ENCODE measurements at regions not wholly inside any gene's neighbourhood (a gene's known extent, or its start where the extent isn't known, plus 50 kb on each side); places are given as distances from the start of the nearest gene placed in this dataset.

DNA sequence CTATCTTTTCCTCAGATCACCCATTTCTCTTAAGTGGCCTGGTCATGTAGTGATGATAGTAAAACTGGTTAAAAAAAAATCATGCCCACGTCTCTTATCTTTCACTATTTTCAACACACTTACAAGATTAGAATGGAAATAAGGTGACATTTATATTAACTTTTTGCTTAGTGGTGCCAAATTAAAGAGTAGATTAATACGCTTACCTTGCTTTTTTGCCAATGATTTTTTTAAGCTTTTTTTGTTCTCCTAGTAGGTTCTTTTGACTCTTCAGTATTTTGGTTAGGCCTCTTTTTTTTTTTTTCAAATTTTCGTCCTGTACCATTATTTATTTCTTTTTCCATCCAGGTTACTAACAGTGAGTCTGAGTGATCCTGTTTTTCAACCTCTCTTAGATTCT, 147.9 kb downstream of the PTCSC3 start:
- DNase-seq (ENCODE audit: low read depth in 2 of 2) = no peak

DNA sequence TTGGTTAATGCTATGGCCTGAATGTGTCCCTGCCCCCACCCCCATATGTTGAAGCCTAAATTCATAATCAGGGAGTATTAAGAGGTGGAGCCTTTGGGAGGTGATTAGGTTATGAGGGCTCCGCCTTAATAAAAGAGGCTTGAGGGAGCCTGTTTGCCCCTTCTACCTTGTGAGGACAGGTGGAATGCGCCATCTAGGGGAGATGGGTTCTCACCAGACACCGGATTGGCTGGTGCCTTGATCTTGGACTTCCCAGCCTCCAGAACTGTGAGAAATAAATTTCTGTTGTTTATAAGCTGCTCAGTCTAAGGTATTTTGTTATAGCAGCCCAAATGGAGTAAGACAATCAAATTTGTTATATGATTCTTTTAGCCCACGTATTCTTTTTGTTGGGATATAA, 148.3 kb downstream of the PTCSC3 start:
- DNase-seq (ENCODE audit: low read depth in 2 of 2) = no peak

- DNase-seq (ENCODE audit: low read depth in 2 of 2) = no peak
Measured at GRCh38 chr14:36027354-36027753, 149.2 kb downstream of the PTCSC3 start.

GRCh38 chr14:36022765-36023410, 153.6 kb downstream of the PTCSC3 start:
- no peak for DNase-seq (ENCODE audit: low read depth in 2 of 2)

DNA sequence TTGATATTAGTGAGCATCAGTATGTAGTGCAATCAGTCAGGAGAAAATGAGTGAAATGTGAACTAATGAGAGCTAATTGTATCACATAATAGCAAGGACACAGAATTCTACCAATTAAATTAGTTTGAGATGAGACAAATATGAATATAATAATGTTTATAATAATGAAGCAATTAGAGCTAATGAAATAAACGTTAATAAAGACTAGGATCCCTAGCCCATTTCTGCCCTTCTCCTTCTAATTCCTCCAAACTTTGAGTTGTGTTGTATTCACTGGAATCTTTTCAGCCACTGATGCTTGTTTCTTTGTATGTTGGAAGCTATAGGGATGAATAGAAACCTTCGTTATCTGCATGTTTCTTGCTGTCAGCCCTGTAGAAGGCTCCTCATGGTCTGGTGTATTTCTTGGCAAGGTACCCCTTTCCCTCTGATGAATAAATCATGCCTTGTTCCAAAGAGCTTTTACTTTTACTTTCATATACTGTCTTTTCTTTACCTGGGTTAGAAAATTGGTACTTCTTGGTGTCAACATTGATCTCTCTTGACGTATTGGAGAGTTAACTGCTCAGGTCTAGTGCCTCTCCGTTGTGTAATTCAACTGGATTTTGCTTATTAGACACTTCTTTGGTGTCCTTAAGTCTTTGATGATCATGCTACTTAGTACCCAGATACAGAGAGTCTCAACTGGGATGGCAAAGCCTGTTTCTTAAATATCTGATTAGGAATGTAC, 154.8 kb downstream of the PTCSC3 start:
- no peak for DNase-seq (ENCODE audit: low read depth in 2 of 2)

DNA sequence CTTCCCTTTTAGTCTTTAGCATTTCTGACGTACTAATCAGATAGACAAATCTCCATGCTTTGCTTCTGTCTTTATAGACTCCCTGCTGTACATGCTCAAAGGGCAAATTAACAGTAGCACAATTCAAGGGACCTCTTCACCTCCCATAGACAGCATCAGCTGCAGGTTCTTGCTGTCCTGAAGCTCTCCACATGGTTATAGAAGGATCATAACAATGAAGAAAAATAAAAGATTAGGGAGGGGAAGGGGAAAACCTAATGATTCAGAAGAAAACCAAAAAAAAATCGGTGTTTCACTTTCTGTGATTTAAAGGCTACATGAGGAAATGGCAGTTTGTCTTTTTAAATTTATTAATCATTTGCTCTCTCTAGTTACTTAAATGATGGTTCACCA, 155.5 kb downstream of the PTCSC3 start:
- DNase-seq (ENCODE audit: low read depth in 2 of 2) = no peak

- DNase-seq (ENCODE audit: low read depth in 2 of 2) = no peak
Measured at GRCh38 chr14:36020120-36021029, 156.1 kb downstream of the PTCSC3 start.

- no peak for DNase-seq (ENCODE audit: low read depth in 2 of 2)
Measured at GRCh38 chr14:36019126-36019525, 157.4 kb downstream of the PTCSC3 start.

DNA sequence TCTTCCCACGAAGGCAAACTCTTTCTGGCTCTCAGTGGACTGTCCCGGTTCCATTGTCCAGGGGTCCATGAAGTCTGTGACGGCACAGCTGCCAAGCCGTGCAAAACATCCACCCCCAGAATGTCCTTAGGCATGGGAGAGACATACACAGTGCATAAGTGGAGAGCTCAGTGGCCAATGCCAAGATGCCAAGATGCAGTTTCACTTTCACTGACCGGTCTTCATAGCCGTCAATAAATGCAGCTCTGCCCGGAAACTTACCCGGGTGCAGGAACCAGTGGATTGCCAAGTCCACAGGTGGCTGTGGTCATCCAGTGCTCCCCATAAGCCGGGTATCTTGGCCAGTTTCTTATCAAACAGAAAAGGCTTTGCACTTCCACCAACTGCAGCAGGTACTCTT, 162.3 kb downstream of the PTCSC3 start:
- no peak for DNase-seq (ENCODE audit: low read depth in 2 of 2)

- DNase-seq (ENCODE audit: low read depth in 2 of 2) = no peak
Measured at GRCh38 chr14:36013483-36013882, 163.0 kb downstream of the PTCSC3 start.

DNA sequence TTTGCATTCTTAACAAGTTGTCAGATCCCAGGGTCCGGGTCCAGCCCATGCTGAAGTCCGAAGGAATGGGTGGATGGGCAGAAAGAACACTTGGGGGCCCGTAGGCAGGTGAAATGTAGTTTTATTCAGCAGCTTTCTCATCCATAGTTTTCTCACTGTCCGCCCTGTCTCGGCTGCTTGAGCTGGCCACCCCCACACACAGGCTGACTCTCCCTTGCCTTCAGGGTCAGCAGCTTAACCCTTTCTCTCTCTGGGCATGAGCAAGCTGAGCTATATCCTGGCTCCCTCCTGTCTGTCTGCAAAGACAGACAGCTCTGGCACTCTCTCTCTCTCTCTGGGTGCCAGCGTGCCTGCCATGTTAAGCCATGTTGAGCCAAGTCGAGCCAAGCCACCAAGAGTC, 163.9 kb downstream of the PTCSC3 start:
- no peak for DNase-seq (ENCODE audit: low read depth in 2 of 2)

DNA sequence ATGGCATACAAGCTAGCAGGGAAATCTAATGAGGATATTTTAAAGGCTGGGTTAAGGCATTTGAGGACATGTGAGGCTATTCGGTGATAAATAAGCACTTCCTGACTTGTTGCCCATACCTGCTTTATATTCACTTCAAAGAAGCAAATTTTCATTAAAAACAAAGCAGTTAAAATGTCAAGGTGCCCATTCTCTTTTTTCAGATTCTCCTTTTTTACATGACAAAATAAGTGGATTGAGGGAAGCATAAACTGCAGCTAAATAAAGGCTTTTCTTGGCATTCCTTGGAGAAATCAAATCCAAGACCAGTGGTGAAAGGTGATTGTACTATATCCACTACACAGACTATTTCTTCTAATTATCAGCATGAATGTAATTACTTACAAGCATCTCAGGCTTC, 166.9 kb downstream of the PTCSC3 start:
- no peak for DNase-seq (ENCODE audit: low read depth in 2 of 2)

- no peak for DNase-seq (ENCODE audit: low read depth in 2 of 2)
Measured at GRCh38 chr14:36006623-36007022, 169.9 kb downstream of the PTCSC3 start.

DNA sequence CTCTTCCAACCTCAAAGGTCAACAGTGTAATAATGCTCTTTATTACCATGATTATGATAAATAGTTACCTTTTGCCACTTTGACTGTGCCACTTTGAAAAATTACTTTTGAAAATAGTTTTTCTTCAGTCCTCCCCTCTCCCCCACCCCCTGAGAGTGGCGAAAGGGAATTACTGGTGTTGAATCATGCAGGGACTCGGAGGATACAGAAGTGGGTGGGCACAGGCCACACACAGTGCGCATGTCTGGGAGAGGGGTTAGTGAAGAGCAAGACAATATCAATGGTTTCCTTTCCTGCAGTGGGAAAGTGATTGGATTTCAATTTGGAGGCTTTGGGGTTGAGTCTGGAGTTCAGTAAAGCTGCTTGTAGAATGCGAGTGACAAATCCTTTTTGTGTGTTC, 170.9 kb downstream of the PTCSC3 start:
- DNase-seq (ENCODE audit: low read depth in 2 of 2) = no peak

DNA sequence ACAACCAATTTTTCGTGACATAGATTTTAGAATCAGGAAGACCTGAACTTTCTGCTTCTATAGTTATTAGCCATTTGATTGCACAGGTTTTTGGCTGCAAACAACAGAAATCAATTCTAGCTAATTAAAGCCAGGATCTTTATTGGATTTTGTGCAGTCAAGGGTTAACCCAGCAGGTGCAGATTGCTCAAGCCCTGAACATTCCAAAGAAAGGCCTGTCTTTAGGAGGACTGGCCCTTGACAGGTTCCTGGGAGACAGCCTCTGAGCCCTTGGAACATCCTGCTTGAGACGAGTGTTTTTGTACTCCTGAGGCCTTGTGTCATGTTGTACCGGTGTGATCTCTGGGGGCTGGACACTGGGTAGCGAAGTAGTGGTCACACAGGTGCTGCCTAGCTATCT, 174.6 kb downstream of the PTCSC3 start:
- DNase-seq (ENCODE audit: low read depth in 2 of 2) = no peak

GRCh38 chr14:35999294-35999693, 173.2 kb downstream of the BRMS1L start:
- no peak for DNase-seq (ENCODE audit: low read depth in 2 of 2)

GRCh38 chr14:35998303-35998702, 172.2 kb downstream of the BRMS1L start:
- DNase-seq (ENCODE audit: low read depth in 2 of 2) = no peak

GRCh38 chr14:35993684-35993960, 167.5 kb downstream of the BRMS1L start:
- no peak for DNase-seq (ENCODE audit: low read depth in 2 of 2)

- DNase-seq (ENCODE audit: low read depth in 2 of 2) = no peak
Measured at GRCh38 chr14:35992816-35993683, 166.9 kb downstream of the BRMS1L start.

GRCh38 chr14:35991356-35991755, 165.2 kb downstream of the BRMS1L start:
- no peak for DNase-seq (ENCODE audit: low read depth in 2 of 2)

DNA sequence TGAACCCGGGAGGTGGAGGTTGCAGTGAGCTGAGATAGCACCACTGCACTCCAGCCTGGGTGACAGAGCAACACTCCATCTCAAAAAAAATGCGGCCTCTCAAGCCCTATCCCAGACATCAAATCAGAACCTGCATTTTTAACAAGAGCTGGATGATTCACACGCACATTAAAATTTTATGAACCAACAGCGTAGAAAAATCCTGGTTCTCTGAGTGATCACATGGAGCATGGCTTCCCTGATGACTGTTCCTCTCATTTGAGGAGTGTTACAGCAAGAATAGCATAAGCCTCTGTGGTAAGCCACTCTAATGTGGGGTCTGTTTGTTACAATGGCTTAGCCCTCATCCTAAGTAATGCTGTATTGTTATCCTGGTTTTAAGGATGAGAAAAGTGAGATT, 163.6 kb downstream of the BRMS1L start:
- DNase-seq (ENCODE audit: low read depth in 2 of 2) = no peak
